HG03196 (cell line): ENCODE measurements at regions not wholly inside any gene's neighbourhood (a gene's known extent, or its start where the extent isn't known, plus 50 kb on each side); places are given as distances from the start of the nearest gene placed in this dataset.
"Not testable (repeated sequence)": the region's sequence is repeated elsewhere in the genome, so short reads cannot be mapped to it uniquely, and the experiment has no call there.

Experiments
- ATAC-seq: cut with Tn5 transposase; IDR thresholded peaks from one replicate; pipeline ENCODE4 v1.9.1; 2021; ENCODE audit not compliant: unreplicated experiment

GRCh38 chr13:61664801-61665705 is 249.4 kb upstream of the PCDH20 start:
- no peak for ATAC-seq

GRCh38 chr13:61654481-61654880 is 238.8 kb upstream of the PCDH20 start:
- ATAC-seq, result no peak

DNA sequence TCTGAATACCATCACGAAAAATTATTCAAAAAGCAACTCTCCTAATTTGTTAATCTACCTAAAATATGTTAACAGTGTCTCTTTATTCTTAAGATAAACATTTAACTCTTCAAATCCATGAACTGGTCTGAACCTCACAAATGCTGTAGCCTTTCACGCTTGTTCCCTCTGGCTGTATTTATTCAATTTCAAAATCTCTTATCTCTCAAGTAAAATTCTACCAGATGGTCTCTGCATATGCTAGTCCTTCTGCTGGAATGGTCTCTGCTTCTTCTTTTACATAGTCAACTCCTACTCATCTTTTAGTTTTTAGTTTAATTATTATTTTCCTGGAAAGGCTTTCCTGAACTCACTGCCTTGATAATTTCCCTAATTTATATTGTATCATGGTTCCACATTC is 232.9 kb upstream of the PCDH20 start:
- ATAC-seq, result no peak

- ATAC-seq, result no peak
Observed at GRCh38 chr13:61612192-61612591, 196.5 kb upstream of the PCDH20 start.

DNA sequence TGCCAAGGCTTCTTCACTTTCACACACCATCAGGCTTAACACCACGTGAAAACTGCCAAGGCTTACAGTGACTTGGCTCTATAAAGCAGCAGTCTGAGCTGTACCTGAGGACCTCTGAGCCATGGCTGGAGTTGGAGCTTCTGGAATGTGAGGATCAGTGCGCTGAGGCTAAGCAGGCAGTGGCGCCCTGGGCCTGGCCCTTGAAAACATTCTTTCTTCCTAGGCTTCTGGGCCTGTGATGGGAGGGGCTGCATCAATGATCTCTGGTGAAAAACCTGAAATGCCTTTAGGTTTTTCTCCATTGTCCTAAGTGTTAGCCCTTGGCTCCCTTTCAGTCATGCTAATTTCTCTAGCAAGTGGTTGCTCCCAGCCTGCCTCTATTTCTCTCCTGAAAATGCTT is 192.5 kb upstream of the PCDH20 start:
- ATAC-seq, result no peak

- no peak for ATAC-seq
Observed at GRCh38 chr13:61600360-61601033, 184.8 kb upstream of the PCDH20 start.

DNA sequence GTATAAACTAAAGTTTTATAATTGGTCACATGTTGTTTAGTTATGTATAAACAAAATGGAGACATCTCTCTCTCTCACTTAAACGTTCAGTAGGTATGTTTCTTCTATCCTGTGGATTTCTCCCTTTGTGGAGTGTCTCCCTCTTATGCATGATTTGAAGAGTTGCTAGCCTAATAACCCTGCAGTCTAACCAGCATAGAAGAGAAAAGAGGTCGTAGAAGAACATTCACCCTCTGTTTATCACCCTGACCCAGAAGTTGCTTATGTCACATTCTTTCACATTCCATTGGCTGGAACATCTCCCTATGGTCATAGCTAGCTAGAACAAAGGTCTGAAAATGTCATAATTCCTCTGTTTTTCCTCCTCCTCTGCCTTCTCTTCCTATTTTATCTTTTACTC is 176.8 kb upstream of the PCDH20 start:
- no peak for ATAC-seq

- ATAC-seq, result no peak
Observed at GRCh38 chr13:61575973-61576372, 160.3 kb upstream of the PCDH20 start.

- ATAC-seq, result no peak
Observed at GRCh38 chr13:61563645-61564044, 148.0 kb upstream of the PCDH20 start.

DNA sequence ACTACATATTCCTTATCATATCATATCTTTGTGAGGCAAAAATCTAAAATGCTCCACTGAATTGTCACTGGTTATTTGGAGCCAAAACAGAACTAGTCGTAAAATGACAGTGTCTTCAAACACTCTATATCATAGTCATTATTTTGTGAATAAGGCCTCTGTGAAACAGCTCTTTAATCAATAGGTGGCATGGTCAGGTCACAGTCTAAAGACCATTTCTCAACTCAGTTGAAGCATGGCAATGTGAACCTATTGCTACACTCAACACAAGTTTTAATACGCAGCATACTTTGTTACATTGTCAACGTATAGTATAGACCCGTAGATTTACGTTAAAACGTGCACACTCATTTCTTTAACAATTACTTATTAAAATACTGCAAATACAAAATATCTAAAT is 131.3 kb upstream of the PCDH20 start:
- ATAC-seq, result no peak

GRCh38 chr13:61546413-61546812 is 130.8 kb upstream of the PCDH20 start:
- no peak for ATAC-seq

GRCh38 chr13:61536433-61536832 is 120.8 kb upstream of the PCDH20 start:
- ATAC-seq, result no peak

GRCh38 chr13:61531383-61532065 is 115.9 kb upstream of the PCDH20 start:
- ATAC-seq, result no peak

DNA sequence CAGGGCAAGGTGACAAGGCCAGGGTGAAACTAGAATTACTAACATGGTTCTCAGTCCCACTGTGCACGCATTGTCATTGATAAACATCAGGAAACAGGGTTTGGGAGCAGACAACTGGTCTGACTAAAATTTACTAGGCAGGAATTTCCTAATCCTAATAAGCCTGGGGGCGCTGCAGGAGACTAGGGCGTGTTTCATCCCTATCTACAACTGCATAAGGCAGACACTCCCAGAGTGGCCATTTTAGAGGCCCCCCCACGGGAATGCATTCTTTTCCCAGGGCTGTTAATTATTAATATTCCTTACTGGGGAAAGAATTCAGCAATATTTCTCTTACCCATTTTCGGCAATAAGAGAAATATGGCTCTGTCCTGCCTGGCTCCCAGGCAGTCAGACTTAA is 103.6 kb upstream of the PCDH20 start:
- ATAC-seq, result not testable (repeated sequence)

GRCh38 chr13:61508936-61509335 is 93.3 kb upstream of the PCDH20 start:
- ATAC-seq, result no peak

DNA sequence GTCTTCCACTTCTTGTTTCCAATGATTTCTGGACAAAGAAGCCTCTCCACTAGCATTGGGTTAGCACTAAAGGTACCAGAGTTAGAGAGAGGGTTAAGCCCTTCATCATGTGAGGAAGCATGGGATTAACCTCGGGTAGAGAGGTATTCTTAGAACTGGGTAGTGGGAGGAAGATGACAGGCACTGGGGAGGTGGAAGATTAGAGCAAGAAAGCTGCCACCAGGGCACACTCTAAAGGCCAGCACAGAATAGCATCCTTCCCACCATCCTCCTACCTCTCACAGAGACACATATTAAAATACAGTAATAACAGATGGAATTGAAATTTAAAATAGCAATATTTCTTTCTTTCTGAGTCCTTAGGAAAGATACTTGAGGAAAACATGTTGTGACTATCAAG is 84.5 kb upstream of the PCDH20 start:
- ATAC-seq, result no peak

DNA sequence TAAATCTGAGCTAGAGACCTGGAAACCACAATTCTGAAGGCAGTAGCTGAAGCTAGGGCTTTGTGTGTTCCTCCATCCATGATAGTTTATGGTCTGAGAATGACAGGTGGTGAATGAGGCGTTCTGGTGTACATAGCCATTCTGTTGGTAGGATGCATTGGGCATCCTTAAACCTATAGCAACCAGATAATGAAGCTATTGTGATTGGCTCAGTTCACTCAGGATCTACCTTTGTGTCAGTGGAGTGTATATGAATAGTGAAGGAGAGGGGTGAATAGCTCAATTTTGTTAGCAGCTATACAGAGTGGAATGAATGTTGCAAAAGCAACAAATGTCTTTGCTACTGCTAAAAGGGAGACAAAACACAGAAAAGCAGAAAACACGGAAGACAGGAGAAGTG is 80.0 kb upstream of the PCDH20 start:
- no peak for ATAC-seq

DNA sequence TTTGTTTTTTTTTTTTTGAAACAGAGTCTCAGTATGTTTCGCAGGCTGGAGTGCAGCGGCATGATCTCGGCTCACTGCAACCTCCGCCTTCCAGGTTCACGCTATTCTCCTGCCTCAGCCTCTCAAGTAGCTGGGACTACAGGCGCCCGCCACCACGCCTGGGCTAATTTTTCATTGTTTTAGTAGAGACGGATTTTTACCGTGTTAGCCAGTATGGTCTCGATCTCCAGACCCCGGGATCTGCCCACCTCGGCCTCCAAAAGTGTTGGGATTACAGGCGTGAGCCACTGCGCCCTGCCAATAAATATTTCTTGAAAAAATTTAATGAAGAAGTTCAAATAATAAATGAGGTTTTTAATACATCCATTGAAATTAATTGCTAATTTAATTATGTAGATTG is 77.9 kb upstream of the PCDH20 start:
- ATAC-seq, result not testable (repeated sequence)

GRCh38 chr13:61486496-61486895 is 70.8 kb upstream of the PCDH20 start:
- no peak for ATAC-seq

DNA sequence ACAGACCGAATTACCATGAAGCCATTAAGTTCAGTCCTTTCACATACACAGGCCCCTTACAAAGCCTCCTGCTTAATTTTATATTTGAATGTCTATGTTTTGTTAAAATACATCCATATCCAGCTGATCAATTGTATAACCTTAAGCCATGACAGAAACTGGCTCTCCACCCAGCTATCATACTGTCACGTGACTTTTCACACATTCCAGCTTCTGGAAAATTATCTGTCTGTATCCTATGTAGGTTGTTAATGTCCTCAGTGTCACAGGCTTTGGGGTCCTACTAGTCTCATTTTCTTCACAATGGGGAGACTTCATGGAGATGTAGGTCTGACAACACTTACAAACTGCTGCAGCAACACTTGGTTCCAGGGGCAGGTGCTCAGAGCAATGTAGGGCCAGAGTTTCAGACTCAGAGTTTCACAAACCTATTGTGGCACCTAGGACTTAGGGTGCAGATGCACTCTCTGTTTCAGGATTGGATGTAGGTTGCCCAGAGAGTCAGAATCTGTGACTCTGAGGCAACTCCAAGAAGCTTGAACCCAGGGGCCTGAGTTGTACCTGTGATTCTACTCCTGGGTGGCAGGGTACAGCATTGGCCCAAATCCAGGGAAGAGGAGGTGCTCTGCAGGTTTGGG is 69.6 kb upstream of the PCDH20 start:
- no peak for ATAC-seq

DNA sequence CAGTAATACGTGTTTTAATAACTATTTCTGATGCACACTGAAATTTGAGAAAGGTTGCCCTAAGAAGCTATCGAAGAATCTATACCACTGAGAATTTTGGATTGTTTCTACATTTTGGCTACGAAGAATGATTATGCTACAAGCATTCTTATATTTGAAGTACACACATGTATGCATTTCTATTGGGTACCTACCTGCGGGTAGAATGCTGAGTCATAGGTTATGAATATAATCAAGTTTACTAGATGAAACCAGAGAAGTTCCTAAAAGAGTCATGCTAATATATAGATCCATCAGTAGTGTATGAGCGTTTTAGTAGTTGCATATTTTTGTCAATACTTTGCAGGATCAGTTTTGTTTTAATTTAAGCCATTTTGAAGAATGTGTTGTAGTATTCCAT is 62.0 kb upstream of the PCDH20 start:
- ATAC-seq, result no peak
